ENCODE measurements at regions not wholly inside any gene's neighbourhood (a gene's known extent, or its start where the extent isn't known, plus 50 kb on each side); places are given as distances from the start of the nearest gene placed in this dataset.

- no peaks in the 10 kb centered on the region for H3K79me1 ChIP-seq (ENCODE audit: low read depth, low read length)
- DNase-seq (ENCODE audit: low spot score): no peak
- H4K91ac ChIP-seq (ENCODE audit: low read depth, low read length, poor library complexity): no peak overlapping the region
- no peak overlapping the region for H3K4me3 ChIP-seq (ENCODE audit: low read length in 2 of 2)
- no peaks in the 10 kb centered on the region for H3K9me3 ChIP-seq (replicated peaks in 1 of 2; ENCODE audit: control insufficient read depth in 2 of 2, insufficient read depth in 1 of 2, low read depth in 1 of 2, low read length in 2 of 2)
- H2BK5ac ChIP-seq (ENCODE audit: low read length): no peak overlapping the region
- no peak overlapping the region for H3K9ac ChIP-seq (ENCODE audit: low read depth, low read length, poor library complexity)
- H2AFZ ChIP-seq (ENCODE audit: low read length): no peak overlapping the region
- no peak overlapping the region for H3K27ac ChIP-seq (replicated peaks; ENCODE audit: low read length)
- no peak overlapping the region for H3K23ac ChIP-seq (ENCODE audit: low read depth, low read length, poor library complexity)
- no peak overlapping the region for H2BK120ac ChIP-seq (ENCODE audit: low read depth, low read length)
- no peaks in the 10 kb centered on the region for H3K36me3 ChIP-seq (replicated peaks in 1 of 2; ENCODE audit: control insufficient read depth in 2 of 2, insufficient read depth in 2 of 2, low read length in 2 of 2)
- H2BK12ac ChIP-seq (ENCODE audit: low read length): no peak overlapping the region
- WGBS, 2 donors (ENCODE audit: extremely low coverage in 2 of 2, insufficient read length in 2 of 2, insufficient replicate concordance in 1 of 2): no CpG with 5 or more reads among the region's 2 CpGs
- H3K4ac ChIP-seq (ENCODE audit: low read length): no peak overlapping the region
- no peak overlapping the region for H2AK5ac ChIP-seq (ENCODE audit: low read depth, low read length)
- H3K14ac ChIP-seq (ENCODE audit: low read length): no peak overlapping the region
- H3K4me1 ChIP-seq (ENCODE audit: control insufficient read depth in 2 of 2, insufficient read depth in 1 of 2, low read depth in 1 of 2, low read length in 2 of 2): no peaks in the 10 kb centered on the region
- no peak overlapping the region for H4K8ac ChIP-seq (ENCODE audit: low read depth, low read length)
- H3K4me2 ChIP-seq (ENCODE audit: insufficient read depth, low read length, poor library complexity, severe bottlenecking): no peak overlapping the region
- H3K18ac ChIP-seq (ENCODE audit: low read length): no peak overlapping the region
- no peak overlapping the region for H2BK15ac ChIP-seq (ENCODE audit: low read length)
- H3K27me3 ChIP-seq (ENCODE audit: control insufficient read depth in 3 of 3, insufficient read depth in 3 of 3, low read depth in 1 of 3, low read length in 3 of 3): no peaks in the 10 kb centered on the region
Measured at GRCh38 chr5:120153551-120153950, 310.5 kb upstream of the PRR16 start.

- WGBS, 2 donors (ENCODE audit: extremely low coverage in 2 of 2, insufficient read length in 2 of 2, insufficient replicate concordance in 1 of 2): no CpG with 5 or more reads among the region's 1 CpG
- H3K9ac ChIP-seq (ENCODE audit: low read depth, low read length, poor library complexity): no peak overlapping the region
- H2BK15ac ChIP-seq (ENCODE audit: low read length): no peak overlapping the region
- no peak overlapping the region for H2AFZ ChIP-seq (ENCODE audit: low read length)
- no peak overlapping the region for H3K23ac ChIP-seq (ENCODE audit: low read depth, low read length, poor library complexity)
- no peak overlapping the region for H2BK120ac ChIP-seq (ENCODE audit: low read depth, low read length)
- no peaks in the 10 kb centered on the region for H3K27me3 ChIP-seq (ENCODE audit: control insufficient read depth in 3 of 3, insufficient read depth in 3 of 3, low read depth in 1 of 3, low read length in 3 of 3)
- no peak overlapping the region for H2AK5ac ChIP-seq (ENCODE audit: low read depth, low read length)
- H2BK5ac ChIP-seq (ENCODE audit: low read length): no peak overlapping the region
- no peak overlapping the region for H3K4ac ChIP-seq (ENCODE audit: low read length)
- DNase-seq (ENCODE audit: low spot score): no peak
- no peak overlapping the region for H4K8ac ChIP-seq (ENCODE audit: low read depth, low read length)
- H4K91ac ChIP-seq (ENCODE audit: low read depth, low read length, poor library complexity): no peak overlapping the region
- no peaks in the 10 kb centered on the region for H3K4me1 ChIP-seq (ENCODE audit: control insufficient read depth in 2 of 2, insufficient read depth in 1 of 2, low read depth in 1 of 2, low read length in 2 of 2)
- no peaks in the 10 kb centered on the region for H3K79me1 ChIP-seq (ENCODE audit: low read depth, low read length)
- H3K9me3 ChIP-seq (replicated peaks in 1 of 2; ENCODE audit: control insufficient read depth in 2 of 2, insufficient read depth in 1 of 2, low read depth in 1 of 2, low read length in 2 of 2): no peaks in the 10 kb centered on the region
- no peak overlapping the region for H2BK12ac ChIP-seq (ENCODE audit: low read length)
- no peak overlapping the region for H3K18ac ChIP-seq (ENCODE audit: low read length)
- no peak overlapping the region for H3K4me3 ChIP-seq (ENCODE audit: low read length in 2 of 2)
- no peaks in the 10 kb centered on the region for H3K36me3 ChIP-seq (replicated peaks in 1 of 2; ENCODE audit: control insufficient read depth in 2 of 2, insufficient read depth in 2 of 2, low read length in 2 of 2)
- no peak overlapping the region for H3K4me2 ChIP-seq (ENCODE audit: insufficient read depth, low read length, poor library complexity, severe bottlenecking)
- H3K27ac ChIP-seq (replicated peaks; ENCODE audit: low read length): no peak overlapping the region
- no peak overlapping the region for H3K14ac ChIP-seq (ENCODE audit: low read length)
Measured at GRCh38 chr5:120155873-120156272, 308.2 kb upstream of the PRR16 start.

- H4K8ac ChIP-seq (ENCODE audit: low read depth, low read length): no peak overlapping the region
- no peak overlapping the region for H3K14ac ChIP-seq (ENCODE audit: low read length)
- H3K4ac ChIP-seq (ENCODE audit: low read length): no peak overlapping the region
- no peak overlapping the region for H2BK15ac ChIP-seq (ENCODE audit: low read length)
- no peaks in the 10 kb centered on the region for H3K4me1 ChIP-seq (ENCODE audit: control insufficient read depth in 2 of 2, insufficient read depth in 1 of 2, low read depth in 1 of 2, low read length in 2 of 2)
- no peak overlapping the region for H2BK120ac ChIP-seq (ENCODE audit: low read depth, low read length)
- H2AK5ac ChIP-seq (ENCODE audit: low read depth, low read length): no peak overlapping the region
- no peak overlapping the region for H2BK5ac ChIP-seq (ENCODE audit: low read length)
- H3K23ac ChIP-seq (ENCODE audit: low read depth, low read length, poor library complexity): no peak overlapping the region
- H2AFZ ChIP-seq (ENCODE audit: low read length): no peak overlapping the region
- no peaks in the 10 kb centered on the region for H3K79me1 ChIP-seq (ENCODE audit: low read depth, low read length)
- H2BK12ac ChIP-seq (ENCODE audit: low read length): no peak overlapping the region
- no peaks in the 10 kb centered on the region for H3K27me3 ChIP-seq (ENCODE audit: control insufficient read depth in 3 of 3, insufficient read depth in 3 of 3, low read depth in 1 of 3, low read length in 3 of 3)
- DNase-seq (ENCODE audit: low spot score): no peak
- H3K9ac ChIP-seq (ENCODE audit: low read depth, low read length, poor library complexity): no peak overlapping the region
- no peak overlapping the region for H3K27ac ChIP-seq (replicated peaks; ENCODE audit: low read length)
- no peaks in the 10 kb centered on the region for H3K36me3 ChIP-seq (replicated peaks in 1 of 2; ENCODE audit: control insufficient read depth in 2 of 2, insufficient read depth in 2 of 2, low read length in 2 of 2)
- WGBS, 2 donors (ENCODE audit: extremely low coverage in 2 of 2, insufficient read length in 2 of 2, insufficient replicate concordance in 1 of 2): no CpG with 5 or more reads among the region's 1 CpG
- no peak overlapping the region for H4K91ac ChIP-seq (ENCODE audit: low read depth, low read length, poor library complexity)
- no peak overlapping the region for H3K18ac ChIP-seq (ENCODE audit: low read length)
- no peak overlapping the region for H3K4me3 ChIP-seq (ENCODE audit: low read length in 2 of 2)
- no peak overlapping the region for H3K4me2 ChIP-seq (ENCODE audit: insufficient read depth, low read length, poor library complexity, severe bottlenecking)
- no peaks in the 10 kb centered on the region for H3K9me3 ChIP-seq (replicated peaks in 1 of 2; ENCODE audit: control insufficient read depth in 2 of 2, insufficient read depth in 1 of 2, low read depth in 1 of 2, low read length in 2 of 2)
Measured at GRCh38 chr5:120158211-120158610, 305.9 kb upstream of the PRR16 start.

GRCh38 chr5:120159155-120159554 lies 304.9 kb upstream of the PRR16 start:
- DNase-seq (ENCODE audit: low spot score): no peak
- Histone ChIP-seq H3K79me1 (ENCODE audit: low read depth, low read length) (no peaks in the 10 kb centered on the region), H2BK15ac (ENCODE audit: low read length) (no peak overlapping the region), H2BK5ac (ENCODE audit: low read length) (no peak overlapping the region), H2AFZ (ENCODE audit: low read length) (no peak overlapping the region), H3K9me3 (replicated peaks in 1 of 2; ENCODE audit: control insufficient read depth in 2 of 2, insufficient read depth in 1 of 2, low read depth in 1 of 2, low read length in 2 of 2) (no peaks in the 10 kb centered on the region), H3K9ac (ENCODE audit: low read depth, low read length, poor library complexity) (no peak overlapping the region), H3K18ac (ENCODE audit: low read length) (no peak overlapping the region), H3K4me3 (ENCODE audit: low read length in 2 of 2) (no peak overlapping the region), H3K27me3 (ENCODE audit: control insufficient read depth in 3 of 3, insufficient read depth in 3 of 3, low read depth in 1 of 3, low read length in 3 of 3) (no peaks in the 10 kb centered on the region), H3K4ac (ENCODE audit: low read length) (no peak overlapping the region), H3K4me1 (ENCODE audit: control insufficient read depth in 2 of 2, insufficient read depth in 1 of 2, low read depth in 1 of 2, low read length in 2 of 2) (no peaks in the 10 kb centered on the region), H4K91ac (ENCODE audit: low read depth, low read length, poor library complexity) (no peak overlapping the region), H3K27ac (replicated peaks; ENCODE audit: low read length) (no peak overlapping the region), H2BK120ac (ENCODE audit: low read depth, low read length) (no peak overlapping the region), H4K8ac (ENCODE audit: low read depth, low read length) (no peak overlapping the region), H2BK12ac (ENCODE audit: low read length) (no peak overlapping the region), H2AK5ac (ENCODE audit: low read depth, low read length) (no peak overlapping the region), H3K23ac (ENCODE audit: low read depth, low read length, poor library complexity) (no peak overlapping the region), H3K36me3 (replicated peaks in 1 of 2; ENCODE audit: control insufficient read depth in 2 of 2, insufficient read depth in 2 of 2, low read length in 2 of 2) (no peaks in the 10 kb centered on the region), H3K14ac (ENCODE audit: low read length) (no peak overlapping the region), H3K4me2 (ENCODE audit: insufficient read depth, low read length, poor library complexity, severe bottlenecking) (no peak overlapping the region)
- WGBS, 2 donors (ENCODE audit: extremely low coverage in 2 of 2, insufficient read length in 2 of 2, insufficient replicate concordance in 1 of 2): no CpG with 5 or more reads among the region's 3 CpGs

Measured in neuronal stem cell (in vitro differentiated cells).